GM12878 (cell line): ENCODE measurements at regions not wholly inside any gene's neighbourhood (a gene's known extent, or its start where the extent isn't known, plus 50 kb on each side); places are given as distances from the start of the nearest gene placed in this dataset.
A peak's percentile ranks its signal among the peaks of the same experiment; 100 is the strongest.

Source experiments
- ATAC-seq: fragments of 200-7000 bp; cut with Tn5 transposase; 3 replicates; pipeline ENCODE4 v1.9.1; 2020; ENCODE audit warnings: mild to moderate bottlenecking, moderate library complexity
- BruUV-seq: library from RNA; stranded (reverse); fragments of 400-500 nt; replicated peaks from 2 replicates; lab custom pipeline; 2021; lab: Mats Ljungman, UMichigan
- CTCF ChIA-PET: fragments of 300-600 bp; sonication (Branson Sonifier 250); formaldehyde crosslinking; extraction: SDS; loops from one replicate; lab custom pipeline; 2021; ENCODE audit warnings: inconsistent platforms; lab: Yijun Ruan, JAX
- POLR2A ChIA-PET: fragments of 350-600 bp; formaldehyde crosslinking; extraction: SDS; loops from one replicate; lab custom pipeline; 2021; ENCODE audit warnings: inconsistent platforms; lab: Charles Lee
- RAD21 ChIA-PET: fragments of 300-600 bp; sonication (Branson Sonifier 250); formaldehyde crosslinking; loops from one replicate; lab custom pipeline; 2023; ENCODE audit warnings: antibody characterized with exemption; ENCODE audit not compliant: unreplicated experiment; lab: Charles Lee
- SMC1A ChIA-PET: fragments of 300-600 bp; sonication (Branson Sonifier 250); formaldehyde crosslinking; loops from one replicate; lab custom pipeline; 2023; ENCODE audit not compliant: unreplicated experiment, uncharacterized antibody; lab: Charles Lee
- DNase-seq: peaks from one replicate; pipeline ENCODE4 v3.0.0-alpha.2; 2011; ENCODE audit warnings: low read depth, low spot score
- FAIRE-seq: peaks from 3 replicates; lab custom pipeline; 2011; peaks lifted over from hg19 to GRCh38; lab: Jason Lieb, UNC
- H2AFZ ChIP-seq: 2 replicates; pipeline ENCODE4 v1.6.0; 2011; ENCODE audit warnings: low read depth, low read length, control low read depth; ENCODE audit not compliant: control insufficient read depth
- H3K27ac ChIP-seq: 2 replicates; pipeline ENCODE4 v1.5.1; 2011; ENCODE audit warnings: control low read depth; ENCODE audit not compliant: control insufficient read depth, insufficient read depth
- H3K27me3 ChIP-seq, 2 experiments: replicated peaks in 1 of 2; 2 replicates each; pipeline versions ENCODE4 v1.6.0 to v1.6.1; 2011; ENCODE audit warnings: low read length in 1 of 2; ENCODE audit not compliant: control insufficient read depth in 2 of 2, insufficient read depth in 2 of 2
- H3K36me3 ChIP-seq, 2 experiments: 2 replicates each; pipeline ENCODE4 v1.5.1; 2011; ENCODE audit warnings: low read length in 1 of 2; ENCODE audit not compliant: control insufficient read depth in 2 of 2, insufficient read depth in 2 of 2
- H3K4me1 ChIP-seq: 2 replicates; pipeline ENCODE4 v1.6.1; 2011; ENCODE audit warnings: mild to moderate bottlenecking, low read length, moderate library complexity, mixed read lengths; ENCODE audit not compliant: control insufficient read depth, insufficient read depth
- H3K4me2 ChIP-seq: 2 replicates; pipeline ENCODE4 v1.6.0; 2011; ENCODE audit warnings: control low read depth; ENCODE audit not compliant: control insufficient read depth, insufficient read depth
- H3K4me3 ChIP-seq: fragments of 200-600 bp; sonication (generic); 2 replicates; pipeline ENCODE4 v1.5.1; 2016
- H3K79me2 ChIP-seq: 2 replicates; pipeline ENCODE4 v1.6.0; 2011; ENCODE audit warnings: low read length; ENCODE audit not compliant: control insufficient read depth, insufficient read depth
- H3K9ac ChIP-seq: 2 replicates; pipeline ENCODE4 v1.8.0; 2011; ENCODE audit warnings: low read length, control low read depth, mixed read lengths; ENCODE audit not compliant: control insufficient read depth, insufficient read depth
- H3K9me3 ChIP-seq: replicated peaks from 3 replicates; pipeline ENCODE4 v1.5.1; 2011; ENCODE audit warnings: mild to moderate bottlenecking, low read length; ENCODE audit not compliant: control insufficient read depth, insufficient read depth
- H4K20me1 ChIP-seq: 2 replicates; pipeline ENCODE4 v1.6.0; 2011; ENCODE audit not compliant: control insufficient read depth, insufficient read depth
- E4F1 ChIP-seq: fragments of 450-650 bp; IDR thresholded peaks from 2 replicates; pipeline ENCODE4 v1.6.1; 2018; ENCODE audit warnings: borderline replicate concordance, mild to moderate bottlenecking; ENCODE audit not compliant: partially characterized antibody
- SPI1 ChIP-seq: IDR thresholded peaks from 2 replicates; pipeline ENCODE4 v1.6.1; 2011; ENCODE audit warnings: low read depth, mild to moderate bottlenecking, low read length, moderate library complexity, borderline replicate concordance; ENCODE audit not compliant: insufficient read depth
- STAT1 ChIP-seq: fragments of 450-650 bp; conservative IDR thresholded peaks from 2 replicates; pipeline ENCODE4 v1.6.1; 2014; ENCODE audit warnings: antibody characterized with exemption, mild to moderate bottlenecking
- in situ Hi-C: fragments of 300-500 bp; cut with MboI; formaldehyde crosslinking; loops from 9 replicates; pipeline ENCODE4 v1.14.3; 2018; ENCODE audit warnings: mixed read lengths
- intact Hi-C: fragments of 100-400 bp; cut with micrococcal nuclease; formaldehyde crosslinking; loops from one replicate; pipeline ENCODE4 v1.14.2; 2022; ENCODE audit not compliant: unreplicated experiment

DNA sequence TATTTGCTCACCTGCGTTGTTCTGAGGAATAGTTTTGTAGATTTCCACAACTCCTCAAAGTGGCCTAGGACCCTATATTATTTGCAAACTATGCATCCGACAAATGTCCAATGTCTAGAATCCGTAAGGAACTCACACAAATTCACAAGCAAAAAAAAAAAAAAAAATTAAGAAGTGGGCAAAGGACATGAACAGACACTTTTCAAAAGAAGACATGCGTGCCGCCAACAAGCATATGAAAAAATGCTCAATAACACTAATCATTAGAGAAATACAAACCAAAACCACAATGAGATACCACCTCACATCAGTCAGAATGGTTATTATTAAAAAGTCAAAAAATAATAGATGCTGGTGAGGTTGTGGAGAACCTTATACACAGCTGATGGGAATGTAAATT, 398.5 kb upstream of the PROK2 start (continued):
- TF ChIP-seq STAT1: no peak

DNA sequence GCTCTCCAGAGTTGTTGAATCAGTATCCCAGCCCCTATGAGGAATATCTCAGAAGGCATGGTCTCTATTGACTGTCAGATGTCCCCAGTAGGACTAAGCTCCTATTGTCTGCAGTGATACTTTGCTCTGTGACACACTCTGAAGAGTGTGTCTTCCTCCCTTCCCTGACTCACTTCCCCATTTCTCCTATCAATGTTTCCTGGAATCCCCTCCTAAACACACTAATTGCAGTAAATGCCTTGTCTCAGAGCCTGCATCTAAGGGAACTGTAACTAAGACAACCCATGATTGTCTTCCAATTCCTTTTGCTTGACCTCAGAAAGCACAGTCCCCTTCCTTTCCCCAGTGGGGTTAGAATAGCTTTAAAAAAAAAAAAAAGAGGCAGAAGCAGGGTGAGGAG, 397.3 kb upstream of the PROK2 start:
- DNase-seq: no peak

More for the DNA sequence above, 397.3 kb upstream of the PROK2 start:
- H4K20me1 ChIP-seq: no peaks in the 10 kb centered on the region
- no peaks in the 10 kb centered on the region for H3K79me2 ChIP-seq
- no peak overlapping the region for H3K9ac ChIP-seq
- H3K4me2 ChIP-seq: no peak overlapping the region
- FAIRE-seq (no peak), ATAC-seq (no peak)
- H2AFZ ChIP-seq: no peak overlapping the region
- H3K27ac ChIP-seq: no peak overlapping the region
- intact Hi-C loops: no loop called here
- no peak overlapping the region for H3K4me3 ChIP-seq
- no TSS peak for BruUV-seq
- ChIA-PET SMC1A (interaction anchor here (0.9 to 2.8 kb wide), 3 partner anchors 18 to 80 kb away, joined by 3 to 7 read pairs (median 5); no protein-coding TSS in a partner anchor), POLR2A (no interaction called here), RAD21 (no interaction called here), CTCF (no interaction called here)
- H3K36me3 ChIP-seq: no peaks in the 10 kb centered on the region
- in situ Hi-C loops: no loop called here
- H3K9me3 ChIP-seq: peaks cover 2% of the 10 kb centered on the region; the same call in 2 of the 3 replicates
- H3K4me1 ChIP-seq: peaks cover 18% of the 10 kb centered on the region
- TF ChIP-seq SPI1 (peak; percentile 48; the same call in 1 of the 2 replicates), E4F1 (no peak)
- no peaks in the 10 kb centered on the region for H3K27me3 ChIP-seq
